OCI-LY1 (cell line): ENCODE measurements at regions not wholly inside any gene's neighbourhood (a gene's known extent, or its start where the extent isn't known, plus 50 kb on each side); places are given as distances from the start of the nearest gene placed in this dataset.

Source experiments
- EZH2 ChIP-seq: fragments of 200-600 bp; sonication (generic), shearing (Covaris generic); IDR thresholded peaks from 2 replicates; pipeline ENCODE4 v1.8.0; 2017; ENCODE audit warnings: borderline replicate concordance, mixed run types, mild to moderate bottlenecking, antibody characterized with exemption, low read length, moderate library complexity, mixed read lengths
- TF ChIP-seq, protein P1 (sequence below): fragments of 200-600 bp; sonication (generic), shearing (Covaris generic); IDR thresholded peaks from 2 replicates; pipeline ENCODE4 v1.5.1; 2017; ENCODE audit warnings: mild to moderate bottlenecking, antibody characterized with exemption, low read length, moderate library complexity, mixed read lengths

DNA sequence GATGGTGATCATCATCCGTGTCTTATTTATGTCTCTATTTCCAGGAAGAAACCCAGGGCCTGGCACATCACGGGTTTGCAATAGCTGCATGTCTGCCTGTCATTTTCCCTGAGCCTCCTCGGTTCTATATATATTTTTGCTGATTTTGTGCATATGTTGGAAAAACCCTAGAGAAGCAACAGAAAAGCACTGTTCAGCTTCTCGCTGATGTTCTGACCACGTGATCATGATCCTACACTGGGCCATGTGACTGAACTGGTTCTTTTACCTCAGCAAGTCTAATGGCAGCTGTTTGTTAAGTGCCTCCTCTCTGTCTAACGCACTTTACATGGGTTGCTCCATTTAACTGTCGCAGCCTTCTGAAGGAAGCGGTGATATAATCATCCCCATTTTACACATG, 71.3 kb downstream of the CMPK2 start:
- TF ChIP-seq, protein P1, sequence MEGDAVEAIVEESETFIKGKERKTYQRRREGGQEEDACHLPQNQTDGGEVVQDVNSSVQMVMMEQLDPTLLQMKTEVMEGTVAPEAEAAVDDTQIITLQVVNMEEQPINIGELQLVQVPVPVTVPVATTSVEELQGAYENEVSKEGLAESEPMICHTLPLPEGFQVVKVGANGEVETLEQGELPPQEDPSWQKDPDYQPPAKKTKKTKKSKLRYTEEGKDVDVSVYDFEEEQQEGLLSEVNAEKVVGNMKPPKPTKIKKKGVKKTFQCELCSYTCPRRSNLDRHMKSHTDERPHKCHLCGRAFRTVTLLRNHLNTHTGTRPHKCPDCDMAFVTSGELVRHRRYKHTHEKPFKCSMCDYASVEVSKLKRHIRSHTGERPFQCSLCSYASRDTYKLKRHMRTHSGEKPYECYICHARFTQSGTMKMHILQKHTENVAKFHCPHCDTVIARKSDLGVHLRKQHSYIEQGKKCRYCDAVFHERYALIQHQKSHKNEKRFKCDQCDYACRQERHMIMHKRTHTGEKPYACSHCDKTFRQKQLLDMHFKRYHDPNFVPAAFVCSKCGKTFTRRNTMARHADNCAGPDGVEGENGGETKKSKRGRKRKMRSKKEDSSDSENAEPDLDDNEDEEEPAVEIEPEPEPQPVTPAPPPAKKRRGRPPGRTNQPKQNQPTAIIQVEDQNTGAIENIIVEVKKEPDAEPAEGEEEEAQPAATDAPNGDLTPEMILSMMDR = no peak
- no peak for TF ChIP-seq EZH2
